Lower lobe of right lung (tissue), 2 donors: ENCODE measurements at regions not wholly inside any gene's neighbourhood (a gene's known extent, or its start where the extent isn't known, plus 50 kb on each side); places are given as distances from the start of the nearest gene placed in this dataset.

Experiments
- ATAC-seq, 2 donors: fragments of 200-7000 bp; cut with Tn5 transposase; one replicate each; pipeline ENCODE4 v1.9.1; 2020 to 2022; ENCODE audit warnings: mild to moderate bottlenecking in 2 of 2, moderate library complexity in 2 of 2
- DNase-seq: peaks from one replicate; pipeline ENCODE4 v3.0.0-alpha.2; 2020
- H3K27ac ChIP-seq: fragments of 200-600 bp; one replicate; pipeline ENCODE4 v1.8.0; 2022
- H3K27me3 ChIP-seq: fragments of 200-600 bp; one replicate; pipeline ENCODE4 v1.8.0; 2022; ENCODE audit warnings: low read depth
- H3K36me3 ChIP-seq: fragments of 200-600 bp; one replicate; pipeline ENCODE4 v1.8.0; 2022; ENCODE audit warnings: mild to moderate bottlenecking
- H3K4me1 ChIP-seq: fragments of 200-600 bp; one replicate; pipeline ENCODE4 v1.8.0; 2022
- H3K4me3 ChIP-seq: fragments of 200-600 bp; one replicate; pipeline ENCODE4 v1.8.0; 2022; ENCODE audit warnings: mild to moderate bottlenecking
- H3K9me3 ChIP-seq: fragments of 200-600 bp; one replicate; pipeline ENCODE4 v1.8.0; 2022
- intact Hi-C: fragments of 100-400 bp; cut with DNase I; formaldehyde crosslinking; loops from one replicate; pipeline ENCODE4 v1.11.0; 2022
- TF ChIP-seq, protein P1 (sequence below): fragments of 200-600 bp; IDR thresholded peaks from one replicate; pipeline ENCODE4 v1.8.0; 2022; ENCODE audit warnings: antibody characterized with exemption, mild to moderate bottlenecking
- donor health status: DM: no; HTN: yes; CAD: no; lungs with severe emphysema.

DNA sequence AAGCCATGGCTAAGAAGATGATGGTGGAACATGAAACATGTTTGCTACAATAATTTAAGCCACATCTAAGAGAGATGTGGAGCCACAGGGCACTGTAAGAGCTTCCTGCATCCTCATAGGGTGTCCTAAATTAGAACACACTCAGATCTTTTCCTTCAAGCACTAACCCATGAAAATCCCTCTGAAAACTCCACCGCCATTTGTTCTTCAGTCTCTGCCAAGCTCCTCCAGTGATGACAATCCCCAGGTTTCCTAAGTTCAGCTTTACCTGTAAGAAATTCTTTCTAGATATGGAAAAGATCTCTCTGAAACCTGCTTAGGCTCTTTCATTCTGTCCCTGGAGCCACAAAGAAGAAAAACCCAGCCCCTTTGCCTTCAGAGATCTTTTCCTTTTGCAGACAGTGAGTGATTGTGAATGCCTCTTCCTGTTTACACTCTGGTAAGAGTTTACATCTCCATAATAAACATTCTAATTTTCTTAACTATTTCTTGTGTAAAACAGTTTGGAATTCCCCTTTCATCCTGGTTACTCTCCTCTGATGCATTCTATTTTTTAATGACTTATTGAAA, 907.2 kb downstream of the VRK1 start:
- ATAC-seq (no peak), DNase-seq (no peak)
- Histone ChIP-seq H3K4me1 (peaks cover 8% of the 10 kb centered on the region), H3K27ac (no peak overlapping the region), H3K4me3 (no peak overlapping the region), H3K36me3 (no peaks in the 10 kb centered on the region), H3K27me3 (no peaks in the 10 kb centered on the region), H3K9me3 (no peaks in the 10 kb centered on the region)
- TF ChIP-seq, protein P1, sequence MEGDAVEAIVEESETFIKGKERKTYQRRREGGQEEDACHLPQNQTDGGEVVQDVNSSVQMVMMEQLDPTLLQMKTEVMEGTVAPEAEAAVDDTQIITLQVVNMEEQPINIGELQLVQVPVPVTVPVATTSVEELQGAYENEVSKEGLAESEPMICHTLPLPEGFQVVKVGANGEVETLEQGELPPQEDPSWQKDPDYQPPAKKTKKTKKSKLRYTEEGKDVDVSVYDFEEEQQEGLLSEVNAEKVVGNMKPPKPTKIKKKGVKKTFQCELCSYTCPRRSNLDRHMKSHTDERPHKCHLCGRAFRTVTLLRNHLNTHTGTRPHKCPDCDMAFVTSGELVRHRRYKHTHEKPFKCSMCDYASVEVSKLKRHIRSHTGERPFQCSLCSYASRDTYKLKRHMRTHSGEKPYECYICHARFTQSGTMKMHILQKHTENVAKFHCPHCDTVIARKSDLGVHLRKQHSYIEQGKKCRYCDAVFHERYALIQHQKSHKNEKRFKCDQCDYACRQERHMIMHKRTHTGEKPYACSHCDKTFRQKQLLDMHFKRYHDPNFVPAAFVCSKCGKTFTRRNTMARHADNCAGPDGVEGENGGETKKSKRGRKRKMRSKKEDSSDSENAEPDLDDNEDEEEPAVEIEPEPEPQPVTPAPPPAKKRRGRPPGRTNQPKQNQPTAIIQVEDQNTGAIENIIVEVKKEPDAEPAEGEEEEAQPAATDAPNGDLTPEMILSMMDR, result no peak
- intact Hi-C loops, result no loop called here

DNA sequence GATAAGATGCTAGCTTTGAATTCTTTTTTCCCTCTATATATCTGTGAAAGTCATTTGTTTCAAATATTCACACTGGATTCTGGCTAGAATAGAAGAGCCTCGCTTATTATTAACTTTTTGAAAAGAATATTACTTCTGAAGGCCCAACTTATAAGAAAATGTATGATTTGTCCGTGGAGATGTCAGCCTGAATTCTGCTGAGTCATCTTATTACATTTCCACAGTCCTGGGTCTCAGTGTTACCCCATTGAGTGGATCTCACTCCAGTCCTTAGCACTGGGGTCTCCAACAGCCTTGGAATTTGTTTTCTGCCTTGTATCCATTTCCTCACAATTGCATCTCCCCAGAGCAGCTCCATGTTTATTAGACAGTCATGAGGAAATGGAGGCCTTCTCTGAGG, 907.9 kb downstream of the VRK1 start:
- peaks cover 8% of the 10 kb centered on the region for H3K4me1 ChIP-seq
- TF ChIP-seq, protein P1, result no peak
- no peaks in the 10 kb centered on the region for H3K27me3 ChIP-seq
- no peak overlapping the region for H3K27ac ChIP-seq
- H3K4me3 ChIP-seq, result no peak overlapping the region
- intact Hi-C loops, result no loop called here
- no peak for ATAC-seq
- H3K36me3 ChIP-seq, result no peaks in the 10 kb centered on the region
- no peak for DNase-seq
- no peaks in the 10 kb centered on the region for H3K9me3 ChIP-seq

DNA sequence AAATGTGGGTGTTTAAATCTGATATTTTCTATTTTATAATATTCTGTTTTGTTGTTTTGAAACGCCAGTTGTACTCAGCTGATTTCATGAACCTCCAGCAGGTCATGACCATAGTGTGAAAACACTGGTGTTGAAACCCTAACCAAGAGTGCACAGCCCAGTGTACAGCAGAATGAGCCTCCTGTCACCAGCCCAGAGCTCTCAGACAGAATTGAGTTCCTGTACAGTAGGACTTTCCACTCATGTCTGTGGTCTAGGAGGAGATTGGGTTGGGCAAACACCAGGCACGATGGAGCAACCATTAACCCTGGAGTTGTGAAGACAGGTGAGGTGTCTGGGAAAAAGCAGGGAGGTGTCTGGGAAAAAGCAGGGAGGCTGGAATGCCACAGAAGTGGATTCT, 908.8 kb downstream of the VRK1 start:
- TF ChIP-seq, protein P1, result no peak
- no peaks in the 10 kb centered on the region for H3K27me3 ChIP-seq
- peak; percentile 31 to 56 for ATAC-seq
- no peaks in the 10 kb centered on the region for H3K36me3 ChIP-seq
- no peak for DNase-seq
- no peak overlapping the region for H3K27ac ChIP-seq
- H3K4me3 ChIP-seq, result no peak overlapping the region
- intact Hi-C loops, result no loop called here
- H3K9me3 ChIP-seq, result no peaks in the 10 kb centered on the region
- H3K4me1 ChIP-seq, result peaks cover 8% of the 10 kb centered on the region

DNA sequence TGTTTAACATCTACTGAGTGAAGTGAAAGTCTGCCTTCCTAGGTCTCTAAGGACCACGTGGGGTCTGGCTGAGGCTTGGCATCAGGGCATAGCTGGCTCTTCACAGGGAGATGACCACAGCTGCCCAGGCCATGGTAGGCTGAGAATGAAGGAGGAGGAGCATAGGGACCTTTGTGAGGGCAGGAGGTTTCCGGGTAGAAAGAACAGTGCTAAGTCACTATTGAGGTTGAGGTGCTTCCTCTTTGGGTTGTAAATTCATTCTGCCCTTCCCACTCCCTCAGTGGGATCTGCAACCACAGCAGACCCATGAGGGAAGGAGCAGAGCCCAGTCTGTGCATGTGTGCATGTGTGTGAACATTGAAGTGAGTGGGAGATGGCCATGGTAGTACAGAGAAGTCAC, 909.6 kb downstream of the VRK1 start:
- Histone ChIP-seq H3K4me1 (peaks cover 8% of the 10 kb centered on the region), H3K4me3 (no peak overlapping the region), H3K27ac (no peak overlapping the region), H3K9me3 (no peaks in the 10 kb centered on the region), H3K36me3 (no peaks in the 10 kb centered on the region), H3K27me3 (no peaks in the 10 kb centered on the region)
- no peak for DNase-seq
- intact Hi-C loops, result no loop called here
- TF ChIP-seq, protein P1, result no peak
- peak in 1 of 2 donors; percentile 33 for ATAC-seq

DNA sequence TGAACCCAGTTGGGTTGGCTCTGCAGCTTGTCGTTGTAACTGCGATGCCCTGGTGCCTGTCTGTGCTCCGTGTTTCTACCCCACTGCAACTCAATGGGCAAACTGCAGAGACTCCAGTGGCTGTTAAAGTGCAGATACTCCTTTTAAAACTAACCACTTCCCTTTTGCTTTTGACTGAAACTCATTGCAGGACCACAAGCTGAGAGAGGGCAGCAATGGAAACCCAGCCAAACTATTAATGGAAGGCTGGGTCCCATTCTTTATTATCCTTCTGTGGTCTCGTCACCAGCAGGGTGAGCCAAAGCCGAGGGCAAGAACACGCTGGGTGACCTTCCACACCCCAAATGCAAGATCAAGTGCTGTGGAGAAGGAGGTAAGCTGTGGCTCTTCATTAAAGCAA, 910.4 kb downstream of the VRK1 start:
- H3K27me3 ChIP-seq, result no peaks in the 10 kb centered on the region
- ATAC-seq (no peak), DNase-seq (no peak)
- H3K4me1 ChIP-seq, result peaks cover 8% of the 10 kb centered on the region
- H3K27ac ChIP-seq, result no peak overlapping the region
- no peak overlapping the region for H3K4me3 ChIP-seq
- TF ChIP-seq, protein P1, result peak; percentile 18
- H3K9me3 ChIP-seq, result no peaks in the 10 kb centered on the region
- H3K36me3 ChIP-seq, result no peaks in the 10 kb centered on the region
- intact Hi-C loops, result no loop called here
